Body of pancreas (tissue), 4 donors: ENCODE measurements at regions not wholly inside any gene's neighbourhood (a gene's known extent, or its start where the extent isn't known, plus 50 kb on each side); places are given as distances from the start of the nearest gene placed in this dataset.

Source experiments
- POLR2A ChIP-seq, 3 donors: fragments of 450-650 bp; IDR thresholded peaks; one replicate each; pipeline ENCODE4 v1.6.1; 2016; ENCODE audit warnings: antibody characterized with exemption in 3 of 3, mild to moderate bottlenecking in 2 of 3
- TF ChIP-seq, protein P1 (sequence below), 7 experiments: fragments of 450-650 bp in 4 of 7; fragments of 200-600 bp in 3 of 7; sonication (generic) in 3 of 7; IDR thresholded peaks; one replicate each; pipeline ENCODE4 v1.5.1; 2016 to 2019; ENCODE audit warnings: antibody characterized with exemption in 7 of 7

DNA sequence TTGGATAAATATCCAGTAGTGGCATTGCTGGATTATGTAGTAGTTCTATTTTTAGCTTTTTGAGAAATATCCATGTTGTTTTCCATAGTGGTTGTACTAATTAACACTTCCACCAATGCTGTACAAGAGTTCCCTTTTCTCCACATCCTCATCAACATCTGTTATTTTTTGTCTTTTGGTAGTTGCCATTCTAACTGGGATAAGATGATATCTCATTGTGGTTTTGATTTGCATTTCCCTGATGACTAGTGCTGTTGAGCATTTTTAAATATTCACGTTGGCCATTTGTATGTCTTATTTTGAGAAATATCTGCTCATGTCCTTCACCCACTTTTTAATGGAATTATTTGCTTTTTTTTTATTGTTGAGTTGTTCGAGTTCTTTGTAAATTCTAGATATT, 183.9 kb downstream of the PTPRU start:
- TF ChIP-seq, protein P1, sequence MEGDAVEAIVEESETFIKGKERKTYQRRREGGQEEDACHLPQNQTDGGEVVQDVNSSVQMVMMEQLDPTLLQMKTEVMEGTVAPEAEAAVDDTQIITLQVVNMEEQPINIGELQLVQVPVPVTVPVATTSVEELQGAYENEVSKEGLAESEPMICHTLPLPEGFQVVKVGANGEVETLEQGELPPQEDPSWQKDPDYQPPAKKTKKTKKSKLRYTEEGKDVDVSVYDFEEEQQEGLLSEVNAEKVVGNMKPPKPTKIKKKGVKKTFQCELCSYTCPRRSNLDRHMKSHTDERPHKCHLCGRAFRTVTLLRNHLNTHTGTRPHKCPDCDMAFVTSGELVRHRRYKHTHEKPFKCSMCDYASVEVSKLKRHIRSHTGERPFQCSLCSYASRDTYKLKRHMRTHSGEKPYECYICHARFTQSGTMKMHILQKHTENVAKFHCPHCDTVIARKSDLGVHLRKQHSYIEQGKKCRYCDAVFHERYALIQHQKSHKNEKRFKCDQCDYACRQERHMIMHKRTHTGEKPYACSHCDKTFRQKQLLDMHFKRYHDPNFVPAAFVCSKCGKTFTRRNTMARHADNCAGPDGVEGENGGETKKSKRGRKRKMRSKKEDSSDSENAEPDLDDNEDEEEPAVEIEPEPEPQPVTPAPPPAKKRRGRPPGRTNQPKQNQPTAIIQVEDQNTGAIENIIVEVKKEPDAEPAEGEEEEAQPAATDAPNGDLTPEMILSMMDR (IDR thresholded peaks at IDR 0.05), result no peak
- TF ChIP-seq POLR2A (IDR thresholded peaks at IDR 0.05), result no peak
